ENCODE measurements at regions not wholly inside any gene's neighbourhood (a gene's known extent, or its start where the extent isn't known, plus 50 kb on each side); places are given as distances from the start of the nearest gene placed in this dataset.

DNA sequence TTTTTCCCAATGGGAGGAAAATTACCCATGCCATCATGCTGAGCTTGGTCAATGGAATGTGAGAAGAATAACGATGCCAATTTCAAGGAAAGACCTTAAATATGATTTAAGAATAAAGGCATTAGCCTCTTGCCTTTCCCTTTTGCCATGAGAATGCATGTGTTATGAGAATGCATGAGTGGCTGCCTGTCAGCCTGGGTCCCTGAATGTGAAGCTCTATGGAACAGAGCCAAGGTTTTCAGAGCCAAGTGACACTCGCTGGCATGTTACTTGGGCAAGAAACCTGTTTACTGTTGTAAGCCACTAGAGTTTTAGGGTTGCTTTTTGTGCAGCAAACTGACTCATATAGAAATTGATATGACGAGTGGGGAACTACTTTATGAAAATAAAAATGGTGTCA, 75.7 kb downstream of the JRKL start:
- TF ChIP-seq, protein P1, sequence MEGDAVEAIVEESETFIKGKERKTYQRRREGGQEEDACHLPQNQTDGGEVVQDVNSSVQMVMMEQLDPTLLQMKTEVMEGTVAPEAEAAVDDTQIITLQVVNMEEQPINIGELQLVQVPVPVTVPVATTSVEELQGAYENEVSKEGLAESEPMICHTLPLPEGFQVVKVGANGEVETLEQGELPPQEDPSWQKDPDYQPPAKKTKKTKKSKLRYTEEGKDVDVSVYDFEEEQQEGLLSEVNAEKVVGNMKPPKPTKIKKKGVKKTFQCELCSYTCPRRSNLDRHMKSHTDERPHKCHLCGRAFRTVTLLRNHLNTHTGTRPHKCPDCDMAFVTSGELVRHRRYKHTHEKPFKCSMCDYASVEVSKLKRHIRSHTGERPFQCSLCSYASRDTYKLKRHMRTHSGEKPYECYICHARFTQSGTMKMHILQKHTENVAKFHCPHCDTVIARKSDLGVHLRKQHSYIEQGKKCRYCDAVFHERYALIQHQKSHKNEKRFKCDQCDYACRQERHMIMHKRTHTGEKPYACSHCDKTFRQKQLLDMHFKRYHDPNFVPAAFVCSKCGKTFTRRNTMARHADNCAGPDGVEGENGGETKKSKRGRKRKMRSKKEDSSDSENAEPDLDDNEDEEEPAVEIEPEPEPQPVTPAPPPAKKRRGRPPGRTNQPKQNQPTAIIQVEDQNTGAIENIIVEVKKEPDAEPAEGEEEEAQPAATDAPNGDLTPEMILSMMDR (IDR thresholded peaks at IDR 0.05; ENCODE audit: control insufficient read depth, insufficient read depth, low read depth, low read length, missing control alignments): no peak
- no peak for DNase-seq (ENCODE audit: low read depth)
- H3K4me3 ChIP-seq (ENCODE audit: control insufficient read depth, low read depth, low read length): no peak overlapping the region

DNA sequence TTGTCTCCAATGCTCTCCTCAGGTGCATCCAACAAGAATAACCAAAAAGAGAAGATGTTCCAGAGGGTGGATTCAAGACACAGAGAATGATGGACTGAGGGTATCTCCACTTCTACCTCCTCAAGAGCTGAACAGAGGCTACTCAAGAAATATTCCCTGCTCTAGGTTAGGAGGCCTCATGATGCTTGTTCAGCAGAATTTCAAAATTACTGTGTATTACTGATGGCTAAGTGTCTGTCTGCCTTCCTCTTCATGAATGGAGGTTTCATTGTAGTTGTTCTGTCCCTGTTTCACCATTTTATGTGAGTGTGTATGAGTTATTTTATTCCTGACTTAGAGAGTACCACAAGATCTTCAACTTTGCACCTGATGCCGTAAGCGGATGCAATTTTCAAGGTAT, 76.8 kb downstream of the JRKL start:
- H3K4me3 ChIP-seq (ENCODE audit: control insufficient read depth, low read depth, low read length): no peak overlapping the region
- DNase-seq (ENCODE audit: low read depth): no peak
- TF ChIP-seq, protein P1 (IDR thresholded peaks at IDR 0.05; ENCODE audit: control insufficient read depth, insufficient read depth, low read depth, low read length, missing control alignments): no peak

DNA sequence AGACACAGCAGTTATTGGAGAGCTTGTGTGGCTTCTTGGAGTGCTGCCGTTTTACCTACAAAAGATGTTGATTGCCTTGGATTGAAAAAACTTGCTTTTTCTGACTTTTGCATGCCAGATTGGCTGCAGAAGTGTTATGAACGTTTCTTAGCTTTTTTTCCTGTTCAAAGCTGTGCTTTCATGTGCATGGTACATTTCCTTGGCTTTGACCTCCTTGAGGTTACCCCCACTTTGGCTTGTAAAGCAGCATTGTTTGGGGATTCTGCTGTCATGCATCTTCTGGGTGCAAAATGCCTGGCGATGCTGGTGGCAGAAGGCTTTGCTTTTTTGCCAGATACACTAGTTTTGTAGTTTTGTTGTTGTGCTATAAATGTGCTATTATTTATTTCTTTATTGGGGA, 80.0 kb downstream of the JRKL start:
- TF ChIP-seq, protein P1 (IDR thresholded peaks at IDR 0.05; ENCODE audit: control insufficient read depth, insufficient read depth, low read depth, low read length, missing control alignments): no peak
- no peak overlapping the region for H3K4me3 ChIP-seq (ENCODE audit: control insufficient read depth, low read depth, low read length)
- no peak for DNase-seq (ENCODE audit: low read depth)

DNA sequence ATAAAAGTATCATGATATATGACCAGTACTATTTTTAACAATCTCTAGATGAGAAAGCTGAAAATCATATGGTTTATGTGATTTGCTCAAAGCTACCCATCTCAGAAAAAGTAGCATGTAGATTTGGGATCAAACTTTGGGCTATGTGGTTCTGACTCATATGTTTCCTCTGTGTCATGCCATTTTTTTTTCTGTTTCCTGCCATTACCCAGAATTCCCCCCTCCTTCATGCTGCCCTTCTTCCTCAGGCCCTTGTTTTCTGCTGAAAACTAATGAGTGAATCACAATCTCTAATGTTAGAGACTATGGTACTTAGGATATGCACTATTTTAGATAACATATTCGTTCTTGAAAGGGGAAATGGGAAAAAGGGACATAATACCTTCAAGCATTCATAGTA, 80.7 kb downstream of the JRKL start:
- no peak for DNase-seq (ENCODE audit: low read depth)
- H3K4me3 ChIP-seq (ENCODE audit: control insufficient read depth, low read depth, low read length): no peak overlapping the region
- TF ChIP-seq, protein P1 (IDR thresholded peaks at IDR 0.05; ENCODE audit: control insufficient read depth, insufficient read depth, low read depth, low read length, missing control alignments): no peak

DNA sequence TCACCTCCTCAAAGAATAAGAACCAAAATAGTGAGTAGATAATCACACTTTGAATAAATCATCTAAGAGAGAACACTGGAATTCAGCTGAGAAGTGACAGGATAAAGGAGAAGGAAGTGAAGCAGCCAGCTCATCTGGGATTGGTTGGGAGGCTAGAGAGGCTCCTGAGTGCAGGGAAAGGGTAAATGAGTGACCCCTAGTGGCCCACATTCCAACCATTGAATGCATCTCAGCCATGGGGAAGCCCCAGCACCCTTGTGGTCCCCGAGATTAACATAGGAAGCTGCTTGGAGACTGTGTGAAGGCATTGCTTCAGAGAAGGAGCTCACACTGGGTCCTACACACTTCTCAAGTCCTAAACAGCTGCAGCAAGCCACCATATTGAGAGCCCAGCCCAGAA, 82.3 kb downstream of the JRKL start:
- DNase-seq (ENCODE audit: low read depth): no peak
- H3K4me3 ChIP-seq (ENCODE audit: control insufficient read depth, low read depth, low read length): no peak overlapping the region
- TF ChIP-seq, protein P1 (IDR thresholded peaks at IDR 0.05; ENCODE audit: control insufficient read depth, insufficient read depth, low read depth, low read length, missing control alignments): no peak

DNA sequence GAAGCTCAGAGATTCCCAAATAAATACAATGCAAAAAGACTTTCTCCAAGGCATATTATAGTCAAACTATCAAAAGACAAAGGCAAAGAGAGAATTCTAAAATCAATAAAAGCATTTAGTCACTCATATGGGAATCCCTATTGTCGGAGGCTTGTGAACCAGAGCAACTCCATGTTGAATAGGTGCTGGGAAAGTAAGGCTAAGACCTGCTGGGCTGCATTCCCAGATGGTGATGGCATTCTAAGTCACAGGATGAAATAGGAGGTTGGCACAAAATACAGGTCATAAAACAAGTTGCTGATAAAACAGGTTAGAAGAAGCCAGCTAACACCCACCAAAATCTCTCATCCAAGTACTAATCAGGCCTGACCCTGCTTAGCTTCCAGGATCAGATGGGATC, 84.5 kb downstream of the JRKL start:
- TF ChIP-seq, protein P1 (IDR thresholded peaks at IDR 0.05; ENCODE audit: control insufficient read depth, insufficient read depth, low read depth, low read length, missing control alignments): no peak
- H3K4me3 ChIP-seq (ENCODE audit: control insufficient read depth, low read depth, low read length): no peak overlapping the region
- no peak for DNase-seq (ENCODE audit: low read depth)

DNA sequence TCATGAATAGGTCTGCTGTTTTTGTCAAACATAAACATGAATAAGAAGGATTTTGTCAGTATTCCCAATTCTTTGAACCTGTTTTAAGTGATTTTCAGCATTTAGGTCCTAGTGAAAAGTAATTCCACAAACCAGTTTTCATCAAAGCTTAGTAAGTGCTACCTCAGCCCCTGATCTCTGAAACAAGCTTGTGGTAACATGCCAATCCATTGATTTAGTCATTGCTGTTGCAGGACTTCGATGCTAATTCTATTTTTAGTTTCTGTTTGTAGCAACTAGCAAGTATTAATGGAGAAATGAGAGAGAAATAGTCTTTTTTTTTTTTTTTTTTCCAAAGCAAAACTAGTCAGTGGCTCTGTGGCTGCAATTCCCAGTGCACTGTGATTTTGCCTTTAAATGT, 91.4 kb downstream of the JRKL start:
- DNase-seq (ENCODE audit: low read depth): no peak
- H3K4me3 ChIP-seq (ENCODE audit: control insufficient read depth, low read depth, low read length): no peak overlapping the region
- TF ChIP-seq, protein P1 (IDR thresholded peaks at IDR 0.05; ENCODE audit: control insufficient read depth, insufficient read depth, low read depth, low read length, missing control alignments): no peak
